HG02642 (cell line): ENCODE measurements at regions not wholly inside any gene's neighbourhood (a gene's known extent, or its start where the extent isn't known, plus 50 kb on each side); places are given as distances from the start of the nearest gene placed in this dataset.
"Not testable (repeated sequence)": the region's sequence is repeated elsewhere in the genome, so short reads cannot be mapped to it uniquely, and the experiment has no call there.

ENCODE experiments used
- ATAC-seq: cut with Tn5 transposase; IDR thresholded peaks from one replicate; pipeline ENCODE4 v1.9.1; 2021; ENCODE audit warnings: mild to moderate bottlenecking; ENCODE audit not compliant: unreplicated experiment, poor library complexity

DNA sequence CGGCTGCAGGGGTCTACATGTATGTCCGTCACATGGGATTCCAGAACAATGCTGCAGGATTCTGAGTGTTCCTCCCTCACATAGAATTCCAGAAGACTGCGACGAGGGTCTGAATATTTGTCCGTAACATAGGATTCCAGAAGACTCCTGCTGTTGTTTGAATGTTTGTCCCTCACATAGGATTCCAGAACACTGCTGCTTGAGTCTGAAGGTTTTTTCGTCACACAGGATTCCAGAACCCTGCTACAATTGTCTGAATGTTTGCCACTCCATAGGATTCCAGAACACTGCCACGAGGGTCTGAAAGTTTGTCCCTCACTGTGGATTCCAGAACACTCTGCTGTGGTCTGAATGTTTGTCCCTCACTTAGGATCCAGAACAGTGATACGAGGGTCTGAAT is 217.5 kb downstream of the FOXD4L6 start:
- not testable (repeated sequence) for ATAC-seq

DNA sequence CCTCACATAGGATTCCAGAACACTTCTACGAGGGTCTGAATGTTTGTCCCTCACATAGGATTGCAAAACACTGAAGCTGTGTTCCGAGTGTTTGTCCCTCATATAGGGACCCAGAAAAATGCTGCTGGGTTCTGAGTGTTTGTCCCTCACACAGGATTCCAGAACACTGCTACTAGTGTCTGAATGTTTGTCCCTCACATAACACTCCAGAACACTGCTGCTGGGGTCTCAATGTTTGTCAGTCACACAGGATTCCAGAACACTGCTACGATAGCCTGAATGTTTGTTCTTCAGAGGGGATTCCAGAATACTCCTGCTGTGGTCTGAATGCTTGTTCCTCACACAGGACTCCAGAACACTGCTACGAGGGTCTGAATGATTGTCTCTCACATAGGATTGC is 218.7 kb downstream of the FOXD4L6 start:
- no peak for ATAC-seq

DNA sequence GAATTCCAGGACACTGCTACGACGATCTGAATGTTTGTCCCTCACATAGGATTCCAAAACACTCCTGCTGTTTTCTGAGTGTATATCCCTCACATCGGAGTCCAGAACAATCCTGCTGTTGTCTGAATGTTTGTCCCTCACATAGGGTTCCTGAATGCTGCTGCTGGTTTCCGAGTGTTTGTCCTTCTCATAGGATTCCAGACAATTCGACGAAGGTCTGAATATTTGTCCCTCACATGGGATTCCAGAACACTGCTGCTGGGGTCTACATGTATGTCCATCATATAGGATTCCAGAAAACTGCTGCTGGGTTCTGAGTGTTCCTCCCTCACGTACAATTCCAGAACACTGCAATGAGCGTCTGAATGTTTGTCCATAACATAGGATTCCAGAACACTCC is 219.4 kb downstream of the FOXD4L6 start:
- ATAC-seq = not testable (repeated sequence)

DNA sequence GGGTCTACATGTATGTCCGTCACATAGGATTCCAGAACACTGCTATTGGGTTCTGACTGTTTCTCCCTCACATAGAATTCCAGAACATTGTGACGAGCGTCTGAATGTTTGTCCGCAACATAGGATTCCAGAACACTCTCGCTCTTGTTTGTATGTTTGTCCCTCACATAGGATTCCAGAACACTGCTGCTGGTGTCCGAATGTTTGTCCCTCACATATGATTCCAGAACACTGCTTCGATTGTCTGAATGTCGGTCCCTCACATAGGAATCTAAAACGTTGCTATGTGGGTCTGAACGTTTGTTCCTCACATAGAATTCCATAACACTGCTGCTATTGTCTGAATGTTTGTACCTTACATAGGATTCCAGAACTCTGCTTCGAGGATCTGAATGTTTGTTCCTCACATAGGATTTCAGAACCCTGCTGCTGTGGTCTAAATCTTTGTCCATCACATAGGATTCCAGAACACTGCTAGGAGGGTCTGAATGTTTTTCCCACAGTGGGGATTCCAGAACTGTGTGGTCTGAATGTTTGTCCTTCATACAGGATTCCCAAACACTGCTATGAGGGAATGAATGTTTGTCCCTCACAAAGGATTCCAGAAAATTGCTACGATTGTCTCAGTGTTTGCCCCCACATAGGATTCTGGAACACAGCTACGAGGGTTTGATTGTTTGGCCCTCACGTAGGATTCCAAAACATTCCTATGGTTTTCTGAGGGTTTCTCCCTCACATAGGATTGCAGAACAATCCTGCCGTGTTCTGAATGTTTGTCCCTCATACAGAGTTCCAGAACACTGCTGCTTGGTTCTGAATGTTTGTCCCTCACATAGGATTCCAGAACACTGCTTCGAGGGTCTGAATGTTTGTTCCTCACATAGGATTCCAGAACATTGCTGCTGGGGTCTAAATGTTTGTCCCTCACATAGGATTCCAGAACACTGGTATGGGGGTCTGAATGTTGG is 220.5 kb downstream of the FOXD4L6 start:
- ATAC-seq = no peak

DNA sequence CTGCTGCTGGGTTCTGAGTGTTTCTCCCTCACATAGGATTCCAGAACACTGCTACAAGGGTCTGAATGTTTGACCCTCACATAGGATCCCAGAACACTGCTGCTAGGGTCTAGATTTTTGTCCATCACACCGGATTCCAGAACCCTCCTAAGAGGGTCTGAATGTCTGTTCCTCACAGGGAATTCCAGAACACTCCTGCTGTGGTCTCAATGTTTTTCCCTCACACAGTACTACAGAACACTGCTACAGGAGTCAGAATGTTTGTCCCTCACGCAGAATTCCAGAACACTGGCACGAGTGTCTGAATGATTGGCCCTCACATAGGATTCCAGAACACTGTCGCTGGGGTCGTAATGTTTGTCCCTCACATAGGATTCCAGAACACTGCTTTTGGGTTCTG is 221.6 kb downstream of the FOXD4L6 start:
- not testable (repeated sequence) for ATAC-seq

DNA sequence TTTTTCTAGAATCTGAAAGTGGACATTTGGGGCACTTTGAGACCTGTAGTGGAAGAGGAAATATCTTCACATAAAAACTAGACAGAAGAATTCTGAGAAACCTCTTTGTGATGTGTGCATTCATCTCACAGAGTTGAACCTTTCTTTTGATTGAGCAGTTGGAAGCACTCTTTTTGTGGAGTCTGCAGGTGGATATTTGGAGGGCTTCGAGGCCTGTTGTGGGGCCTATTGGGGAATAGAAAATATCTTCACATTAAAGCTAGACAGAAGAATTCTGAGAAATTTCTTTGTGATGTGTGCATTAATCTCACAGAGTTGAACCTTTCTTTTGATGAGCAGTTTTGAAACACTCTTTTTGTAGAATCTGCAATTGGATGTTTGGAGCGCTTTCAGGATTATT is 236.2 kb downstream of the FOXD4L6 start:
- not testable (repeated sequence) for ATAC-seq

DNA sequence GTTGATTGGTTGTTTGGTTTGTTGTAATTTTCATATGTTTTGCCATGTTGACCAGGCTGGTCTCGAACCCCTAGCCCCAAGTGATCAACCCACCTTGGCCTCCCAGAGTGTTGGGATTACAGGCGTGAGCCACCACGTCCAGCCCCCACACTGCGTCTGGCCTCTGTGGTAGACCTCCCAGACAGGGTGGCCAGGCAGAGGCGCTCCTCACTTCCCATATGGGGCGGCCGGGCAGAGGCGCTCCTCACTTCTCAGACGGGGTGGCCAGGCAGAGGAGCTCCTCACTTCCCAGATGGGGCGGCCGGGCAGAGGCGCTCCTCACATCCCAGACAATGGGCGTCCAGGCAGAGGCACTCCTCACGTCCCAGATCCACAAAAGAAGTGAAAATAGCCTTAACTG is 242.6 kb downstream of the FOXD4L6 start:
- not testable (repeated sequence) for ATAC-seq

DNA sequence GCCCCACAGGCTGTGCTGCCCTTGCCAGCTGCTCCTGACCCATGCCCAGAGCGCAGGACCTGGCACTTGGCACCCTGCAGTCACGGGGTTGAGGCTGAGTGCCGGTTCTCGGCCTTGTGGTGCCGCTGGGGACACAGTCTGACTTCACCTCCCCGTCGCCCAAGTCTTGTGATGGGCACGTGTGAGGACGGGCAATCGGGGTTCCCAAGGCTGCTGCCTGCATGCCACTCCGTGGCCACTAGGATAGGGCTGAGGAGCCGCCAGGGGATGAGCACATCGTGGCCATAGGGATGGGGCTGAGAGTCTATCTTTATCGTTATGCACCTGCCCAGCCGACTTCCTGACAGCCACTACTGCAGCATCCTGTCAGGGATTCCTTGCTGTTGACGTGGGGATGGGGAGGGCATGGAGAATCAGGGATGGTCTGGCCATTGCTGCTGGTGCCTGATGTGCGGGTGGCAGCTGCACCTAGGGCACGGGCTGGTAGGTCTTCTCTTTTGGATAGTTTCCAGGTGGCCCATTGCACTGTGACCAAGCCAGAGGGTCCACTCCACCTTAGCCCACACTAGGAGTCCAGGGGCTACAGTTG is 243.5 kb downstream of the FOXD4L6 start:
- ATAC-seq = not testable (repeated sequence)

DNA sequence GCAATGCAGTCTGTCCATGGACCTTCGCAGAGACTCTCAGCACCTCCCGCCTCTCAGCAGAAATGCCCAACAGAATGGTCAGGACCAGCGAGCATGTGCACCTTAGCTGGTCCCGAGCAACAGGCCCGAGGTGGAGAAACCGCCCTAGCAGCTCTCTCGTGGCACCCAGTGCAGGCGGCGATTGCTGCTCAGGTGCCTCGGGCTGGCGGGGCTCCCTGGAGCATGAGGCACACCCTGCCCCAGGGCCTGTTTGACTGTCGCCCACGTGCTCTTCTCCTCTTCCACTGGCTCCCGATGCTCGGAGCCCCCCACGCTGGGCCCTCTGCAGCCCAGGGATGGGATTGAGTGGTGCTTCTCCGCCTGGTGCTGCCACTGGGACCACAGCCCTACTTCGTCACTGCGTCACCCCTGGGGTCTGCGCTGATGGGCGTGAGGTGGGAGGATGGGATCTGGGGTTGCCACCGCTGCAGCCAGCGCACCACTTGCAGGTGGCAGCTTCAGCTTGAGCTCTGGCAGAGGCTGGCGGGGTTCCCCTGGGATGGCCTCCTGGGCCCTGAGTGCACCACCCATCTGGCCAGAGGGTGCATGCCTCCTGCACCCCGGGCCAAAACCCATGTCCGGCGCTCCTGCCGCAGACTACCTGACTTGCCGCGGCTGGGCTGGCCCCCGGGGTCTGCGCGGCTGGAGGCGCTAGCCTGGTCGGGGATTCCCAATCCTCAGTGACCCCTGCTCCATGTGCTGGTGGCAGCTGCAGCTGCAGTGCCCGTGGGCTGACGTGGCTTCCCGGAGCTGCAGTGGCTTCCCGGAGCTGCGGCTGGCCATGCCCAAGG is 244.2 kb downstream of the FOXD4L6 start:
- no peak for ATAC-seq

DNA sequence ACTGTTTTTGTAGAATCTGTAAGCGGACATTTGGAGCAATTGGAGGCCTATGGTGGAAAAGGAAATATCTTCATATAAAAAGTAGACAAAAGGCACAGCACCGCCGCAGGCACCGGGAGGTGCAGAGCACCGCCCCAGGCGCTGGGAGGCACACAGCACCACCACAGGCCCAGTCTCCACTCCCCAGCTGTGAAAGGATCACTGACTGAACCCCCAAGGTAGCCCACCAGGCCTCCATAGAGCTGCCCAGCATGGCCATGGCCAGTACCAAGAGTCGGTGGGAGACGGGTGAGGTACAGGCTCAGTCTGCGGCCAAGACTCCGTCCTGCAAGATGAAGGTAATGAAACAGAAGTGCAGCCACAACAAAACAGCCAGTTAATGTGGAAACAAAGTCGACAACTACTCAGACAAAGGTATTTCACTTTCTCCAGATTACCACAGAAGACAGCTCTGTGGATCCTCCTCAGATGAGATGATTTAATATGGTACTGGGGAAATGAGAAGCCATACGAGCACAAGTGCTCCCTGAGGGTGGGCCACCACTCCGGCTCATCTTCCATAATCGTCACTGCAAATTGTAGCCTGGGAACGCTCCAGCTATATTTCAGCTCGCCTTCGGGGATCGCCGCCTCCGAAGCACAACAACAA is 244.9 kb downstream of the FOXD4L6 start:
- ATAC-seq = not testable (repeated sequence)

DNA sequence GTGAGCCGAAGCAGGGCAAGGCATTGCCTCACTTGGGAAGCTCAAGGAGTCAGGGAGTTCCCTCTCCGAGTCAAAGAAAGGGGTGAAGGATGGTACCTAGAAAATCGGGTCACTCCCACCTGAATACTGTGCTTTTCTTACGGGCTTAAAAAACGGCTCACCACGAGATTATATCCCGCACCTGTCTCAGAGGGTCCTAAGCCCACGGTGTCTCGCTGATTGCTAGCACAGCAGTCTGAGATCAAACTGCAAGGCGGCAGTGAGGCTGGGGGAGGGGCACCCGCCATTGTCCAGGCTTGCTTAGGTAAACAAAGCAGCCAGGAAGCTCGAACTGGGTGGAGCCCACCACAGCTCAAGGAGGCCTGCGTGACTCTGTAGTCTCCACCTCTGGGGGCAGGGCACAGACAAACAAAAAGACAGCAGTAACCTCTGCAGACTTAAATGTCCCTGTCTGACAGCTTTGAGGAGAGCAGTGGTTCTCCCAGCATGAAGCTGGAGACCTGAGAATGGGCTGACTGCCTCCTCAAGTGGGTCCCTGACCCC is 254.7 kb downstream of the FOXD4L6 start:
- not testable (repeated sequence) for ATAC-seq

DNA sequence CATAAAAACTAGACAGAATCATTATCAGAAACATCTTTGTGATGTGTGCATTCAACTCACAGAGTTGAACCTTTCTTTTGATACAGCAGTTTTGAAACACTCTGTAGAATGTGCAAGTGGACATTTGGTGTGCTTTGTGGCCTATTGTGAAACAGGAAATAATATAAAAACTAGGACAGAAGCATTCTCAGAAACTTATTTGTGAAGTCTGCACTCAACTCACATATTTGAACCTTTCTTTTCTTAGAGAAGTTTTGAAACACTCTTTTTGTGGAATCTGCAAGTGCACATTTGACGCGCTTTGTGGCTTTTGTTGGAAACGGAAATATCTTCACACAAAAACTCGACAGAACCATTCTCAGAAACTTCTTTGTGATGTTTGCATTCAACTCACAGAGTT is 260.0 kb downstream of the FOXD4L6 start:
- not testable (repeated sequence) for ATAC-seq
